Right cardiac atrium (tissue), 5 donors: ENCODE measurements at regions not wholly inside any gene's neighbourhood (a gene's known extent, or its start where the extent isn't known, plus 50 kb on each side); places are given as distances from the start of the nearest gene placed in this dataset.
"Not testable (repeated sequence)": the region's sequence is repeated elsewhere in the genome, so short reads cannot be mapped to it uniquely, and the experiment has no call there.

ENCODE experiments used
- ATAC-seq, 2 donors: fragments of 200-7000 bp; cut with Tn5 transposase; one replicate each; pipeline versions ENCODE4 v1.8.0 to v1.9.1; 2020; ENCODE audit warnings: moderate library complexity in 2 of 2, mild to moderate bottlenecking in 1 of 2
- DNase-seq, 3 donors: peaks; one replicate each; pipeline ENCODE4 v3.0.0-alpha.2; 2020
- H3K27ac ChIP-seq: one replicate; pipeline ENCODE4 v1.5.1; 2013; ENCODE audit warnings: mild to moderate bottlenecking, low read length, control low read depth, moderate library complexity
- H3K27me3 ChIP-seq: one replicate; pipeline ENCODE4 v1.6.1; 2013; ENCODE audit not compliant: control insufficient read depth, insufficient read depth
- H3K4me1 ChIP-seq: one replicate; pipeline ENCODE4 v1.6.1; 2013; ENCODE audit warnings: low read length; ENCODE audit not compliant: control insufficient read depth, insufficient read depth
- H3K4me3 ChIP-seq: one replicate; pipeline ENCODE4 v1.5.1; 2013; ENCODE audit warnings: low read length, control low read depth
- H3K9me3 ChIP-seq: one replicate; pipeline ENCODE4 v1.6.1; 2013; ENCODE audit warnings: low read length; ENCODE audit not compliant: control insufficient read depth
- WGBS: extraction: QIAGEN DNeasy Blood & Tissue Kit; methylation state at CpG from one replicate; pipeline ENCODE4 v1.1.7; 2013; 5-methylcytosine and 5-hydroxymethylcytosine counted together
- intact Hi-C, 4 donors: fragments of 100-400 bp; cut with DNase I; formaldehyde crosslinking; loops; one replicate each; pipeline versions ENCODE4 v1.11.0 to v1.14.0; 2022 to 2023
- donor health status: healthy with polysubstance abuse.
- donor health status: DM: no; HTN: yes; CAD: no.
- donor health status: DM: no; HTN: no; CAD: no.
- donor health status: DM: no; HTN: yes; CAD: no; lungs with severe emphysema.
- donor health status: DM: yes; HTN: yes; CAD: no.

- intact Hi-C loops, result not testable (repeated sequence)
- WGBS, result no CpG with 5 or more reads among the region's 5 CpGs
- peak; percentile 67 to 69 for ATAC-seq
Measured at GRCh38 chr1:149234926-149235914, 131.9 kb upstream of the NBPF9 start.

GRCh38 chr1:149237515-149237914, 134.2 kb upstream of the NBPF9 start:
- Histone ChIP-seq H3K4me3 (peak overlapping the region; percentile 31), H3K27ac (peak overlapping the region; percentile 30)
- peak in 1 of 2 donors; percentile 11 for ATAC-seq
- H3K4me1 ChIP-seq, H3K27me3 ChIP-seq, H3K9me3 ChIP-seq, DNase-seq, intact Hi-C loops: not testable (repeated sequence)
- 72% methylated on average over 2 of the region's 4 CpGs for WGBS

More at GRCh38 chr1:149234926-149235914, 131.9 kb upstream of the NBPF9 start:
- H3K4me3 ChIP-seq, DNase-seq, H3K27me3 ChIP-seq, H3K9me3 ChIP-seq, H3K27ac ChIP-seq, H3K4me1 ChIP-seq: not testable (repeated sequence)

DNA sequence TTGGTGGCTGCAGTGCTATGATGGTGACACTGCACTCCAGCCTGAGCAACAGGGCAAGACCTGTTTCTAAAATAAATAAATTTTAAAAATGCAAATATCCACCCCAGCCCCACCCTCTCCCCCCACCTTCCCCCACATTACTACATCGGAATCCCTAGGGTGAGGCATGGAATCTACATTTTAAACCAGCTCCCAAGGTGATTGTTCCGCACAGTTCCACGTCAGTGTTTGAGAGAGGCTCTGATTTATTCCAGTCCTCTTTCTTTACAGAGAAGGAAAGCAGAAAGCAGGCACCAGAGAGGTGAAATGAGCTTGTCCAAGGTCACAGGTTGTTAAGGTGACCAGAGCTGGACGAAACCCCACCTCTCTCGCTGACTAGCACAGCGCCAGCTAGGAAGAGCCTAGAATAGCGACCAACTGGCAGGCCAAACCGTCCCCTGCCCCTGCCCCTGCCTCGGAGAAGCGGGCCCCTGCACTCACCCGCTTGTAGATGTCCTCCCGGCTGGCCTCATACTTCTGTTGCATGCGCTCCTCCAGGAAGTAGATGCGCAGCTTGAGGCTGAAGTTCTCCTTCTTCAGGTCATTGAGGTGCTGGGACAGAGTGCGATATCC, 136.7 kb upstream of the NBPF9 start:
- ATAC-seq, result peak; percentile 38 to 53
- H3K27me3 ChIP-seq, H3K9me3 ChIP-seq, DNase-seq, H3K4me3 ChIP-seq, H3K27ac ChIP-seq, intact Hi-C loops, H3K4me1 ChIP-seq: not testable (repeated sequence)
- no CpG with 5 or more reads among the region's 15 CpGs for WGBS

GRCh38 chr1:149240530-149240929, 137.2 kb upstream of the NBPF9 start:
- ATAC-seq (peak; percentile 77 to 83), DNase-seq (peak in 1 of 3 donors; percentile 12)
- H3K27ac ChIP-seq, H3K4me3 ChIP-seq, H3K4me1 ChIP-seq, H3K9me3 ChIP-seq, H3K27me3 ChIP-seq, intact Hi-C loops: not testable (repeated sequence)
- no CpG with 5 or more reads among the region's 14 CpGs for WGBS

- H3K4me3 ChIP-seq, intact Hi-C loops, H3K27me3 ChIP-seq, H3K9me3 ChIP-seq, DNase-seq, H3K27ac ChIP-seq, H3K4me1 ChIP-seq: not testable (repeated sequence)
- ATAC-seq, result peak; percentile 75 to 81
- WGBS, result no CpG with 5 or more reads among the region's 5 CpGs
Measured at GRCh38 chr1:149241272-149241671, 137.9 kb upstream of the NBPF9 start.

DNA sequence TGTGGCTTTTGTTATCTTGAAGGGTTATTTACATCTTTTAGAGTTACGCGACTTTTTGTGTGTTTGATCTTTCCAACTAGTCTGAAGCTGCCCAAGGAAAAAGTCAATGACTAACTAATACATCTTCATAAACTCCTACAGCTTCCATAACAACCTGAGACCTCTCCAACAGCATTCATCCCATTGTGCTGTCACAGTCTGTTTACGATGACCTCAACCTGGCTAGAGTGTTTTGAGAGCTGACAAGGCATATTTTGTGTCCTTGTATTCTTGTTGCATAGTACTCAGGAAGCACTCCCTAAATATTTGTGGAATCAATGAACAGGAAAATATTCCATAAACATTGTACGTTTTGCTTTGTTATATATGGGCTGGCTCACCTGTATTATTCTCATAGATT, 140.2 kb upstream of the NBPF9 start:
- H3K4me3 ChIP-seq, H3K27me3 ChIP-seq, ATAC-seq, H3K9me3 ChIP-seq, H3K27ac ChIP-seq, H3K4me1 ChIP-seq, intact Hi-C loops, DNase-seq: not testable (repeated sequence)
- no CpG with 5 or more reads among the region's 4 CpGs for WGBS

DNA sequence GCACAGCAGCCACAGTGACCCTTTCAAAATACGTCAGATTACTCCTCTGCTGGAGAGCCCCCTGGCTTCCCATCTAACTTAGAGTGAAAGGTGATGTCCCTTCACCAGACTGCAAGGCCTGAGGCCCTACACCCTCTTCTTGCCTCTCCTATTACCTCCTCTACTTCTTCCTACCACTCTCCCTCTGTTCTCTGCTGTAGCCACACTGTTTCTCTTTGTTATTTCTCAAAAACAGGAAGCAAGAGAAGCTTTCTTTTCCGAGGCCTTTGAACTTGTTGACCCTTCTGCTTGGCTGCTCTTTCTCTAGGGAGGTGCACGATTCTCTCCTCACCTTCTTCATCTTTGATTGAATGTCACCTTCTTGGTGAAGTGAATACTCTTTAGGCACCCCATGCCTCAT, 141.3 kb upstream of the NBPF9 start:
- H3K4me1 ChIP-seq, H3K4me3 ChIP-seq, H3K27me3 ChIP-seq, H3K9me3 ChIP-seq, ATAC-seq, DNase-seq, intact Hi-C loops, H3K27ac ChIP-seq: not testable (repeated sequence)
- 58% methylated on average over 2 of the region's 3 CpGs for WGBS

GRCh38 chr1:149246212-149246611, 142.9 kb upstream of the NBPF9 start:
- H3K27me3 ChIP-seq, H3K4me3 ChIP-seq, ATAC-seq, DNase-seq, H3K27ac ChIP-seq, intact Hi-C loops, H3K4me1 ChIP-seq, H3K9me3 ChIP-seq: not testable (repeated sequence)
- no CpG with 5 or more reads among the region's 5 CpGs for WGBS

DNA sequence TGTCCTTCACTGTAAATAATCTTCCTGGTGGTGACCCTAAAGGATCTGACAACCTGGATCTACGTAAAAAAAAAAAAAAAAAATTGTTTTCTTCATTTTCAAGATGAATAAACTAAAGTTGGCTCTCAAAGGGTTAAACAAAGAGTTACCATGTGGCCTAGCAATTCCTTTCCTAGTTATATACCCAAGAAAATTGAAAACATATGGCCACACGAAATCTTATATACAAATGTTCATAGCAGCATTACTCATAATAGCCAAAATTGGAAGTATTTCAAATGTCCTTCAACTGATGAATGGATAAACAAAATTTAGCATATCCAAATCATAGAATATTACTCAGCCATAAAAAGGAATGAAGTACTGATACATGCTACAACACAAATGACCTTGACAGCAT, 145.3 kb upstream of the NBPF9 start:
- DNase-seq, H3K27ac ChIP-seq, H3K4me3 ChIP-seq, ATAC-seq, H3K27me3 ChIP-seq, intact Hi-C loops, H3K9me3 ChIP-seq, H3K4me1 ChIP-seq: not testable (repeated sequence)
- 78% methylated on average over 1 of the region's 2 CpGs for WGBS

GRCh38 chr1:149249850-149250467, 146.6 kb upstream of the NBPF9 start:
- WGBS, result 84% methylated on average over 1 of the region's 3 CpGs
- DNase-seq, H3K27ac ChIP-seq, H3K9me3 ChIP-seq, intact Hi-C loops, H3K27me3 ChIP-seq, H3K4me1 ChIP-seq, ATAC-seq, H3K4me3 ChIP-seq: not testable (repeated sequence)
